ENCODE measurements at regions not wholly inside any gene's neighbourhood (a gene's known extent, or its start where the extent isn't known, plus 50 kb on each side); places are given as distances from the start of the nearest gene placed in this dataset.

DNA sequence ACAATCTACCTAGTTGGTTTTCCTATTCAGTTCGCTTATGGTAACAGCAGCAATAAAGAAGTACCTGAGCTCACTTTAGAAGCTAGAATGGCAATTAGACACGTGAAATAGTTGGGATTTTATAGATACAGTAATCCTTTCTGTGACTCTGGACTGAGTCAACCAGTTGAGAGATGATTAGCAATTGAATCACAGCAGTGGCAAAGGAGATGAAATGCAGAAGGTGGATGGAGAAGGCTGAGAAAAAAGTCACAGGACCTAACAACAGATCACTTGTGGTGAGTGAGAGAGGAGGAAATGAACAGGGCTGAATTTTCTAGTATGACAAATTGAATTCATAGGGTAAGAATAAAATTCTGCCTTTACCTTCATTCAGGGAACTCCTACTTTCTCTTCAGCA is 197.1 kb upstream of the MAGEB18 start:
- CTCF ChIA-PET, result no interaction called here
- H3K4me1 ChIP-seq (ENCODE audit: control insufficient read depth, insufficient read depth, low read length), result no peaks in the 10 kb centered on the region
- BruUV-seq (replicated peaks), result no TSS peak

More for the DNA sequence above, 197.1 kb upstream of the MAGEB18 start:
- no peak overlapping the region for H4K91ac ChIP-seq (ENCODE audit: insufficient read depth, low read depth, low read length)
- no peak overlapping the region for H2AFZ ChIP-seq (replicated peaks; ENCODE audit: low read length, poor library complexity)
- WGBS, 2 experiments (ENCODE audit: extremely low coverage in 2 of 2, insufficient read length in 1 of 2), result no CpG with 5 or more reads among the region's 2 CpGs
- ATAC-seq (ENCODE audit: low read depth), result no peak
- H2BK120ac ChIP-seq (ENCODE audit: low read depth, low read length), result no peak overlapping the region
- H2AK5ac ChIP-seq (ENCODE audit: low read depth, low read length), result no peak overlapping the region
- H3K36me3 ChIP-seq (ENCODE audit: control insufficient read depth, insufficient read depth, low read length), result no peaks in the 10 kb centered on the region
- H4K8ac ChIP-seq (ENCODE audit: low read depth in 2 of 2, low read length in 2 of 2), result no peak overlapping the region
- DNase-seq, result peak; percentile 7
- no peak overlapping the region for H2BK20ac ChIP-seq (ENCODE audit: low read depth, low read length)
- no peak overlapping the region for H2AK9ac ChIP-seq (replicated peaks; ENCODE audit: low read depth, low read length, poor library complexity)
- H3K27me3 ChIP-seq (ENCODE audit: control insufficient read depth, insufficient read depth, low read length), result no peaks in the 10 kb centered on the region
- no peaks in the 10 kb centered on the region for H3K79me1 ChIP-seq (ENCODE audit: low read depth in 1 of 2, low read length in 2 of 2)
- no peaks in the 10 kb centered on the region for H3K9me3 ChIP-seq (ENCODE audit: control insufficient read depth, insufficient read depth, low read length)
- H3K14ac ChIP-seq (replicated peaks; ENCODE audit: low read depth, low read length), result no peak overlapping the region
- H3K4me3 ChIP-seq (ENCODE audit: insufficient read depth, low read depth, low read length), result no peak overlapping the region
- TF ChIP-seq, protein P1, sequence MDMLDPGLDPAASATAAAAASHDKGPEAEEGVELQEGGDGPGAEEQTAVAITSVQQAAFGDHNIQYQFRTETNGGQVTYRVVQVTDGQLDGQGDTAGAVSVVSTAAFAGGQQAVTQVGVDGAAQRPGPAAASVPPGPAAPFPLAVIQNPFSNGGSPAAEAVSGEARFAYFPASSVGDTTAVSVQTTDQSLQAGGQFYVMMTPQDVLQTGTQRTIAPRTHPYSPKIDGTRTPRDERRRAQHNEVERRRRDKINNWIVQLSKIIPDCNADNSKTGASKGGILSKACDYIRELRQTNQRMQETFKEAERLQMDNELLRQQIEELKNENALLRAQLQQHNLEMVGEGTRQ (IDR thresholded peaks at IDR 0.05; ENCODE audit: low read depth, low read length), result no peak
- TF ChIP-seq MXI1 (IDR thresholded peaks at IDR 0.05; ENCODE audit: borderline replicate concordance, low read depth, low read length) (no peak), RFX5 (IDR thresholded peaks at IDR 0.05; ENCODE audit: low read depth, low read length) (no peak), FOS (IDR thresholded peaks at IDR 0.05; ENCODE audit: low read depth, low read length) (no peak), MAFK (IDR thresholded peaks at IDR 0.05; ENCODE audit: low read depth, low read length) (no peak), RCOR1 (IDR thresholded peaks at IDR 0.05; ENCODE audit: insufficient replicate concordance, low read length) (no peak), NFE2L2 (IDR thresholded peaks at IDR 0.05; ENCODE audit: low read depth, low read length) (no peak), BHLHE40 (IDR thresholded peaks at IDR 0.05; ENCODE audit: low read depth, low read length) (no peak), RAD21 (IDR thresholded peaks at IDR 0.05; ENCODE audit: low read length) (no peak), MAZ (IDR thresholded peaks at IDR 0.05; ENCODE audit: borderline replicate concordance, low read depth, low read length) (no peak), SMC3 (IDR thresholded peaks at IDR 0.05; ENCODE audit: low read depth, low read length) (no peak), POLR2A (IDR thresholded peaks at IDR 0.05; ENCODE audit: low read depth, low read length) (no peak), CHD1 (IDR thresholded peaks at IDR 0.05; ENCODE audit: low read depth, low read length) (no peak), CEBPB (IDR thresholded peaks at IDR 0.05; ENCODE audit: low read depth, low read length) (no peak)
- TF ChIP-seq, protein P2, sequence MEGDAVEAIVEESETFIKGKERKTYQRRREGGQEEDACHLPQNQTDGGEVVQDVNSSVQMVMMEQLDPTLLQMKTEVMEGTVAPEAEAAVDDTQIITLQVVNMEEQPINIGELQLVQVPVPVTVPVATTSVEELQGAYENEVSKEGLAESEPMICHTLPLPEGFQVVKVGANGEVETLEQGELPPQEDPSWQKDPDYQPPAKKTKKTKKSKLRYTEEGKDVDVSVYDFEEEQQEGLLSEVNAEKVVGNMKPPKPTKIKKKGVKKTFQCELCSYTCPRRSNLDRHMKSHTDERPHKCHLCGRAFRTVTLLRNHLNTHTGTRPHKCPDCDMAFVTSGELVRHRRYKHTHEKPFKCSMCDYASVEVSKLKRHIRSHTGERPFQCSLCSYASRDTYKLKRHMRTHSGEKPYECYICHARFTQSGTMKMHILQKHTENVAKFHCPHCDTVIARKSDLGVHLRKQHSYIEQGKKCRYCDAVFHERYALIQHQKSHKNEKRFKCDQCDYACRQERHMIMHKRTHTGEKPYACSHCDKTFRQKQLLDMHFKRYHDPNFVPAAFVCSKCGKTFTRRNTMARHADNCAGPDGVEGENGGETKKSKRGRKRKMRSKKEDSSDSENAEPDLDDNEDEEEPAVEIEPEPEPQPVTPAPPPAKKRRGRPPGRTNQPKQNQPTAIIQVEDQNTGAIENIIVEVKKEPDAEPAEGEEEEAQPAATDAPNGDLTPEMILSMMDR (conservative IDR thresholded peaks at IDR 0.05; ENCODE audit: low read depth, low read length), result no peak
- TF ChIP-seq, protein P3, sequence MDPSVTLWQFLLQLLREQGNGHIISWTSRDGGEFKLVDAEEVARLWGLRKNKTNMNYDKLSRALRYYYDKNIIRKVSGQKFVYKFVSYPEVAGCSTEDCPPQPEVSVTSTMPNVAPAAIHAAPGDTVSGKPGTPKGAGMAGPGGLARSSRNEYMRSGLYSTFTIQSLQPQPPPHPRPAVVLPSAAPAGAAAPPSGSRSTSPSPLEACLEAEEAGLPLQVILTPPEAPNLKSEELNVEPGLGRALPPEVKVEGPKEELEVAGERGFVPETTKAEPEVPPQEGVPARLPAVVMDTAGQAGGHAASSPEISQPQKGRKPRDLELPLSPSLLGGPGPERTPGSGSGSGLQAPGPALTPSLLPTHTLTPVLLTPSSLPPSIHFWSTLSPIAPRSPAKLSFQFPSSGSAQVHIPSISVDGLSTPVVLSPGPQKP (IDR thresholded peaks at IDR 0.05; ENCODE audit: borderline replicate concordance, low read depth, low read length), result no peak
- no peak overlapping the region for H3K4me2 ChIP-seq (ENCODE audit: low read depth, low read length)
- dilution Hi-C loops (cut with HindIII; ENCODE audit: low sequenced_read_pairs, unreplicated experiment) (no loop called here), in situ Hi-C loops (cut with MboI; ENCODE audit: low sequenced_read_pairs) (no loop called here), intact Hi-C loops (cut with micrococcal nuclease) (no loop called here)
- H3K23ac ChIP-seq (ENCODE audit: low read depth, low read length), result no peak overlapping the region
- no peak overlapping the region for H3K56ac ChIP-seq (ENCODE audit: extremely low read depth, insufficient read depth, low read length)
- H2BK15ac ChIP-seq (ENCODE audit: low read depth, low read length), result no peak overlapping the region
- H3K27ac ChIP-seq (ENCODE audit: insufficient read depth, low read length), result no peak overlapping the region
- no peak overlapping the region for H3K9ac ChIP-seq (ENCODE audit: low read depth, low read length)
- H3K18ac ChIP-seq (ENCODE audit: low read depth, low read length), result no peak overlapping the region
- H4K20me1 ChIP-seq (ENCODE audit: insufficient read depth, low read length), result no peaks in the 10 kb centered on the region
- POLR2A ChIA-PET (ENCODE audit: unreplicated experiment), result no interaction called here
- no peak overlapping the region for H4K5ac ChIP-seq (ENCODE audit: low read depth, low read length)
- H3K4ac ChIP-seq (ENCODE audit: low read depth, low read length), result no peak overlapping the region
- H3K9me1 ChIP-seq (ENCODE audit: insufficient read depth, low read length), result no peaks in the 10 kb centered on the region
- no peak overlapping the region for H2BK5ac ChIP-seq (ENCODE audit: low read depth, low read length, poor library complexity, severe bottlenecking)

Data from IMR-90 (cell line).